Skeletal muscle tissue (tissue), 3 donors: ENCODE measurements at regions not wholly inside any gene's neighbourhood (a gene's known extent, or its start where the extent isn't known, plus 50 kb on each side); places are given as distances from the start of the nearest gene placed in this dataset.

Experiments used
- H3K27ac ChIP-seq: one replicate; pipeline ENCODE4 v1.7.0; 2013; ENCODE audit warnings: mild to moderate bottlenecking, low read depth, low read length, inconsistent platforms
- H3K27me3 ChIP-seq, 3 donors: one replicate each; pipeline ENCODE4 v1.7.0; 2013; ENCODE audit warnings: low read length in 3 of 3; ENCODE audit not compliant: control insufficient read depth in 3 of 3, insufficient read depth in 3 of 3
- H3K36me3 ChIP-seq, 3 donors: one replicate each; pipeline ENCODE4 v1.7.0; 2013; ENCODE audit warnings: low read length in 3 of 3; ENCODE audit not compliant: control insufficient read depth in 3 of 3, insufficient read depth in 3 of 3
- H3K4me1 ChIP-seq, 3 donors: one replicate each; pipeline ENCODE4 v1.7.0; 2013; ENCODE audit warnings: low read length in 3 of 3, mild to moderate bottlenecking in 3 of 3; ENCODE audit not compliant: control insufficient read depth in 3 of 3, insufficient read depth in 3 of 3
- H3K4me3 ChIP-seq, 3 donors: one replicate each; pipeline ENCODE4 v1.7.0; 2013; ENCODE audit warnings: low read length in 3 of 3
- H3K9ac ChIP-seq, 3 donors: one replicate each; pipeline ENCODE4 v1.7.0; 2013; ENCODE audit warnings: low read length in 3 of 3, mild to moderate bottlenecking in 3 of 3, moderate library complexity in 2 of 3, low read depth in 1 of 3
- H3K9me3 ChIP-seq, 3 donors: one replicate each; pipeline ENCODE4 v1.7.0; 2013; ENCODE audit warnings: low read length in 3 of 3; ENCODE audit not compliant: control insufficient read depth in 3 of 3
- donor health status: Osteomylitis.

GRCh38 chr2:120536141-120536540 lies 190.2 kb downstream of the INHBB start:
- Histone ChIP-seq H3K4me3 (no peak overlapping the region), H3K27ac (no peak overlapping the region), H3K9me3 (no peaks in the 10 kb centered on the region), H3K4me1 (peaks cover 27 to 56% (median 42%) of the 10 kb centered on the region in 3 donors), H3K9ac (no peak overlapping the region), H3K27me3 (no peaks in the 10 kb centered on the region), H3K36me3 (no peaks in the 10 kb centered on the region)

DNA sequence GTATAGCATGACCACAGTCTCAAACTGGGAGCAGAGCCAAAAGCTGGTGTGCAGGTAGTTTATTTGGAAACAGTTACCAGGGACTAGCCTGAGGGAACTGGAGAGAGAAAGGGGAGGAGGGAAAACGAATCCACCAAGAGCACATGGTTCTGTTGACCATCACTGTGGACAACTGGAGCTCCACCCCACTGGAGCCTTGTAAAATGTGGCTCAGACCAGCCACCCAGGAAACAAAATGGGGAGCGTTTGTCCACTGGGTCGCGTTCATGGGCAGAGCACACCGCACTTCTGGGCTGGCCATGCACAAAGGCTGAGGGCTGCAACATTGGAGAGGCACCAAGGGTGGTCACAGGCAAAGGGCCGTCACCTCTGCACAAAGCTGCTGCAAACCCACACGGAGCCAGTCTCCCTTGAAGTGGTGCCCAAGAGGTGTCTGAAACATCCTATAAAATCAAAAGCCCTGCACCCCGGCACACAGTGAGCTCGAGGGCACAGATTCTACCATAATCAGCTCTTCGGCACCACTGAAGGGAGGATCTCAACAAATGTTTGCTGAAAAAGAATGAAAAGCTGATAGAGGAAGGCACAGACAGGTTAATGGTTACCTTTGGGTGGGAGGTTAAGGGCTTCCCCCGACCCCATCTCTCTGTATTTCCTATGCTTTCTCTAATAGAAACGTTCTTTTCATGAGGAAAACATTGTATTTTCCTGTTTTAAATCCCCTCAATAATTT lies 192.9 kb downstream of the INHBB start:
- Histone ChIP-seq H3K9ac (peak overlapping the region in 1 of 3 donors; percentile 80), H3K27ac (no peak overlapping the region), H3K36me3 (no peaks in the 10 kb centered on the region), H3K9me3 (no peaks in the 10 kb centered on the region), H3K27me3 (no peaks in the 10 kb centered on the region), H3K4me3 (no peak overlapping the region), H3K4me1 (peaks cover 35 to 52% (median 48%) of the 10 kb centered on the region in 3 donors)

GRCh38 chr2:120539424-120539936 lies 193.5 kb downstream of the INHBB start:
- H3K27me3 ChIP-seq, result no peaks in the 10 kb centered on the region
- H3K9me3 ChIP-seq, result no peaks in the 10 kb centered on the region
- H3K4me1 ChIP-seq, result peaks cover 39 to 54% (median 48%) of the 10 kb centered on the region in 3 donors
- H3K27ac ChIP-seq, result peak overlapping the region; percentile 90
- H3K36me3 ChIP-seq, result no peaks in the 10 kb centered on the region
- peak overlapping the region; percentile 69 to 82 (median 80) for H3K9ac ChIP-seq
- peak overlapping the region in 1 of 3 donors; percentile 23 for H3K4me3 ChIP-seq

DNA sequence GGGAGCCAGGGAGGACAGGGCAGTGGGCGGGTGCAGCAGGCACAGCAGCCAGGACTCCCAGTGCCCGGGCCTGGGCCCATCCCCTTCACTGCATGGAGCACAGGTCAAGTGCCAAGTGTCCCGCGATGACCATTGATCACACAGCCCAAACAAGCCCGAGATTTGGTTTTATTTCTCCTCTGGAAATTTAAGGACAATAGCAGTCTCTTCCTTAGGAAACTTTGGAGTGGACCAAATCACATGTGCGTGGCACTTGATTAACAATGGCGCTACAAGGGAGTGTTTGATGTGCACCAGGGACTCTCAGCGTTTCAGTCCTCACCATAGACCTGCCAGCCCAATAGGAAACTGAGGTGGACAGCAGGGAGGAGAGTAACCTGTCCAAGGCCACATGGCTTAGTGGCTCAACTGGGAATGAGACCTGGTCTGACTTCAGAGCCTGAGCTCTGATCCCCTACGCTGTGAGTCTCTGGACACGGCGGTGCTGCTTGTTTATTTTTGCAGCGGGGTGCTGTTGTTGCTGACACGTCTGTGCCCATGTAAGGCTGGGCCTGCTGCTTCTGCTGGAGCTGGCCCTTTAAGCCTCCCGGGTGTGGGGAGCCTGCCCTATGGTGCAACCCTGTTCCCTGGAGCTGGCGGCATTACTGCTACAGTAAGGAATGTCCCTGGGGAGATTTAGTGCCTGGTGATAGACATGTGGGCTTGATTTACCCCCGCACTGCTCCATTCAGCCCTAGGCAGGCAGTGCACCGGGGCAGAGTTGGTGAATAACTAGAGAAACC lies 194.2 kb downstream of the INHBB start:
- H3K9me3 ChIP-seq, result no peaks in the 10 kb centered on the region
- peak overlapping the region; percentile 49 to 64 (median 49) for H3K4me3 ChIP-seq
- H3K27ac ChIP-seq, result peak overlapping the region; percentile 90
- H3K36me3 ChIP-seq, result no peaks in the 10 kb centered on the region
- H3K4me1 ChIP-seq, result peaks cover 41 to 54% (median 48%) of the 10 kb centered on the region in 3 donors
- H3K9ac ChIP-seq, result peak overlapping the region; percentile 69 to 82 (median 80)
- no peaks in the 10 kb centered on the region for H3K27me3 ChIP-seq

DNA sequence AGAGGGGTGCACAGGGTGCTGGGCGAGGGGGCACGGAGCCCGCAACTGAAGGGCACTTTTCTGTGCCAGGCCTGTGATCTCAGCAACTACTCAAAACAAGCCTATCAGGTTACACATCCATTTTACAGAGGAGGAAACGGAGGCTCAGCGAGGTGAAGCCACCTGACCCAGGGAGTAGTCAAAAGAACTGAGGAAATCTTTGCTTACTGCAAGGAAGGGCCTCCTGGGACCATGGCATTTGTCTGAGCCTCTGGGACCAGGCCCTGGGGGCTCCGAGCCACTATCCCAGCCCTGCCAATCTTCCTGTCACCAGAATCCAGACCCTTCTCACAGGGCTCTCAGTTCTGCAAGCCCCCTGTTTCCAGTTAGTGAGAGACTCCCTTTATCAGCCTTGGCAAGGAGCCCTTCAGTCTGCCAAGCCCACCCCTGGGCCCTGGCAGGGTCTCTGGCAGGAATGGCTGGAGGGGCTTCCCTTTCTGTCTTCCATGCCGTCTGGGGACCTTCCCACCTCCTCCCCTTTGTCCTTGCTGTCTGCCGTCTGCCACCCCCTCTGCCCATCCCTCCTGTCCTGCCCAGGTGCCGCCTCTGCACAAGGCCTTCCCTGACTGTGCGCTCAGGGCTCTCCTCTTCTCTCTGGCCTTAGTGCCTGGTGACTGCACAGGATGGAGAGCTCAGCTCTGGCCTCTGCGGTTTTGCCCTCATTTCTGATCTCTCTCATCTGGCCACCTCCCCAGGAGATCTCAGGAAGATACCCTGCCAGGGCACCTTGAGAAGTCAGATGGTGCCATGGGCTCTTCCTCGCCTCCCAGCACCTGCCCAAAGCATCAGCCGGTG lies 194.7 kb upstream of the GLI2 start:
- Histone ChIP-seq H3K4me3 (peak overlapping the region in 2 of 3 donors; percentile 49 to 54), H3K36me3 (no peaks in the 10 kb centered on the region), H3K9ac (peak overlapping the region; percentile 25 to 80 (median 69)), H3K27ac (peak overlapping the region; percentile 90), H3K9me3 (no peaks in the 10 kb centered on the region), H3K4me1 (peaks cover 42 to 55% (median 50%) of the 10 kb centered on the region in 3 donors), H3K27me3 (no peaks in the 10 kb centered on the region)

- H3K36me3 ChIP-seq, result no peaks in the 10 kb centered on the region
- H3K9ac ChIP-seq, result peak overlapping the region; percentile 63 to 80 (median 69)
- no peaks in the 10 kb centered on the region for H3K27me3 ChIP-seq
- H3K4me3 ChIP-seq, result peak overlapping the region in 2 of 3 donors; percentile 8 to 49
- H3K27ac ChIP-seq, result peak overlapping the region; percentile 90
- H3K9me3 ChIP-seq, result no peaks in the 10 kb centered on the region
- H3K4me1 ChIP-seq, result peaks cover 45 to 60% (median 54%) of the 10 kb centered on the region in 3 donors
Measured at GRCh38 chr2:120541553-120541932, 194.1 kb upstream of the GLI2 start.

- Histone ChIP-seq H3K4me1 (peaks cover 49 to 66% (median 59%) of the 10 kb centered on the region in 3 donors), H3K27ac (peak overlapping the region; percentile 90), H3K36me3 (no peaks in the 10 kb centered on the region), H3K27me3 (no peaks in the 10 kb centered on the region), H3K4me3 (peak overlapping the region in 2 of 3 donors; percentile 8 to 25), H3K9ac (peak overlapping the region; percentile 63 to 80 (median 69)), H3K9me3 (no peaks in the 10 kb centered on the region)
Measured at GRCh38 chr2:120541972-120542670, 193.5 kb upstream of the GLI2 start.

- H3K9ac ChIP-seq, result no peak overlapping the region
- no peaks in the 10 kb centered on the region for H3K36me3 ChIP-seq
- H3K4me1 ChIP-seq, result peaks cover 49 to 73% (median 68%) of the 10 kb centered on the region in 3 donors
- H3K9me3 ChIP-seq, result no peaks in the 10 kb centered on the region
- H3K4me3 ChIP-seq, result no peak overlapping the region
- no peak overlapping the region for H3K27ac ChIP-seq
- no peaks in the 10 kb centered on the region for H3K27me3 ChIP-seq
Measured at GRCh38 chr2:120542911-120543527, 192.6 kb upstream of the GLI2 start.

DNA sequence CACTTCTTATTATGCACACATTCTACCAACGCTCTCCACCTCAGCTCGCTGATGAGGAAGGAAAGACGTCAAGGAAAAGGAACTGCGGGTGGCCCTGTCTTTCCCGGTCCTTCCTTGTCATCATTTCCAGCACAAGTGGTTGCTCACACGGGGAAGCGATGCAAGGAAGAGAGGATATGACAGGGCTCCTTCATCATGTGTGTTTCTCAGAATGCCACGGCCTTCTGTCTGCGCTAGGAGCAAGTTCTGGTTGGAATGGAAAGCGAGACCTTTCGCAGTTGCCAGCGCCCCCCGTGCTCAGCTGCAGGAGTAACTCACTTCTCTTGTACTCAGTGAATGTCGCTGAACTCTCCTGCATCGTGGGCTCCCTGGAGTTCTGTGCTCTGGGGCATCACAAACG lies 191.8 kb upstream of the GLI2 start:
- H3K9me3 ChIP-seq, result no peaks in the 10 kb centered on the region
- H3K4me3 ChIP-seq, result no peak overlapping the region
- H3K9ac ChIP-seq, result no peak overlapping the region
- H3K27ac ChIP-seq, result peak overlapping the region; percentile 57
- no peaks in the 10 kb centered on the region for H3K27me3 ChIP-seq
- no peaks in the 10 kb centered on the region for H3K36me3 ChIP-seq
- peaks cover 49 to 77% (median 66%) of the 10 kb centered on the region in 3 donors for H3K4me1 ChIP-seq
